SU-DHL-6 (cell line): ENCODE measurements at regions not wholly inside any gene's neighbourhood (a gene's known extent, or its start where the extent isn't known, plus 50 kb on each side); places are given as distances from the start of the nearest gene placed in this dataset.

Experiments used
- EZH2phosphoT487 ChIP-seq: fragments of 200-600 bp; sonication (generic), shearing (Covaris generic); conservative IDR thresholded peaks from 2 replicates; pipeline ENCODE4 v1.6.1; 2018; ENCODE audit warnings: mild to moderate bottlenecking, antibody characterized with exemption, low read length, moderate library complexity, mixed read lengths
- TF ChIP-seq, protein P1 (sequence below): fragments of 200-600 bp; sonication (generic); IDR thresholded peaks from one replicate; pipeline ENCODE4 v1.5.1; 2017; ENCODE audit warnings: antibody characterized with exemption, mild to moderate bottlenecking, low read length, moderate library complexity; ENCODE audit not compliant: insufficient read depth, poor library complexity, severe bottlenecking

DNA sequence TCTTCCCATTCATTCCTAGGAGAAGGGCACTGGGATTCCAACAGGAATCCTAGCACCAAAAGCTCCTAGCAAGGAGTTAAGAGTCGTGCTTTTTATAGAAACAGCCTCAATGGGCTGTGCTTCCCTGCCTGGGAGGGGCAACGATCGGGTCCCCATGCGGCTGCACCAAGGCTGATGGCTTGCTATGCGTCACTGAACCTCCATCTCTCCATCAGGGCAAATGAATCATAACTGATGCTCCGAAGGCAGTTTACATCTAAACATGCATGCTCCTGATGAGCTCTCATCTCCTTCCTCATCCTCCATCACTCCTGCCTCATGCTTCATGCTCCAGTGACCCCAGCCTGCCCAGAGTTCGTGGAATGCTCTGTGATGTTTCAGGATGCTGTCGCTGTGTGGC is 270.5 kb downstream of the FOXL1 start:
- TF ChIP-seq, protein P1, sequence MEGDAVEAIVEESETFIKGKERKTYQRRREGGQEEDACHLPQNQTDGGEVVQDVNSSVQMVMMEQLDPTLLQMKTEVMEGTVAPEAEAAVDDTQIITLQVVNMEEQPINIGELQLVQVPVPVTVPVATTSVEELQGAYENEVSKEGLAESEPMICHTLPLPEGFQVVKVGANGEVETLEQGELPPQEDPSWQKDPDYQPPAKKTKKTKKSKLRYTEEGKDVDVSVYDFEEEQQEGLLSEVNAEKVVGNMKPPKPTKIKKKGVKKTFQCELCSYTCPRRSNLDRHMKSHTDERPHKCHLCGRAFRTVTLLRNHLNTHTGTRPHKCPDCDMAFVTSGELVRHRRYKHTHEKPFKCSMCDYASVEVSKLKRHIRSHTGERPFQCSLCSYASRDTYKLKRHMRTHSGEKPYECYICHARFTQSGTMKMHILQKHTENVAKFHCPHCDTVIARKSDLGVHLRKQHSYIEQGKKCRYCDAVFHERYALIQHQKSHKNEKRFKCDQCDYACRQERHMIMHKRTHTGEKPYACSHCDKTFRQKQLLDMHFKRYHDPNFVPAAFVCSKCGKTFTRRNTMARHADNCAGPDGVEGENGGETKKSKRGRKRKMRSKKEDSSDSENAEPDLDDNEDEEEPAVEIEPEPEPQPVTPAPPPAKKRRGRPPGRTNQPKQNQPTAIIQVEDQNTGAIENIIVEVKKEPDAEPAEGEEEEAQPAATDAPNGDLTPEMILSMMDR: no peak
- no peak for TF ChIP-seq EZH2phosphoT487
